ENCODE measurements at regions not wholly inside any gene's neighbourhood (a gene's known extent, or its start where the extent isn't known, plus 50 kb on each side); places are given as distances from the start of the nearest gene placed in this dataset.

DNA sequence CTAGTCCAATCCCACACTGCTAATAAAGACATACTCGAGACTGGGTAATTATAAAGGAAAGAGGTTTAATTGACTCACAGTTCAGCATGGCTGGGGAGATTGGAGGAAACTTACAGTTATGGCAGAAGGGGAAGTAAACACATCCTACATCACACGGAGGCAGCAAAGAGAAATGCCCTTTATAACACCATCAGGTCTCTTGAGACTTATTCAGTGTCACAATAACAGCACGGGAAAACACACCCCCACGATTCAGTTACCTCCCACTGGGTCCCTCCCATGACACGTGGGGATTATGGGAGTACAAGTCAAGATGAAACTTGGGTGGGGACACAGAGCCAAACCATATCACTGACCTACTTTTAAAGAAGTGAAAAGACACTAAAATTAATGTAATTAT, 1130.4 kb upstream of the SLC10A2 start:
- WGBS (ENCODE audit: insufficient coverage, low coverage, low lambda C conversion rate, missing lambda C conversion rate), result 45% methylated on average over 4 of the region's 5 CpGs
- no peak overlapping the region for H3K4me3 ChIP-seq
- no peak overlapping the region for H3K27ac ChIP-seq
- intact Hi-C loops (cut with DNase I), result no loop called here
- no peaks in the 10 kb centered on the region for H3K27me3 ChIP-seq
- ATAC-seq (no peak), DNase-seq (no peak)
- no peaks in the 10 kb centered on the region for H3K4me1 ChIP-seq
- no peak for TF ChIP-seq POLR2A (IDR thresholded peaks at IDR 0.05)
- no peak for TF ChIP-seq CTCF (IDR thresholded peaks at IDR 0.05)
- no peaks in the 10 kb centered on the region for H3K9me3 ChIP-seq
- H3K36me3 ChIP-seq, result no peaks in the 10 kb centered on the region

DNA sequence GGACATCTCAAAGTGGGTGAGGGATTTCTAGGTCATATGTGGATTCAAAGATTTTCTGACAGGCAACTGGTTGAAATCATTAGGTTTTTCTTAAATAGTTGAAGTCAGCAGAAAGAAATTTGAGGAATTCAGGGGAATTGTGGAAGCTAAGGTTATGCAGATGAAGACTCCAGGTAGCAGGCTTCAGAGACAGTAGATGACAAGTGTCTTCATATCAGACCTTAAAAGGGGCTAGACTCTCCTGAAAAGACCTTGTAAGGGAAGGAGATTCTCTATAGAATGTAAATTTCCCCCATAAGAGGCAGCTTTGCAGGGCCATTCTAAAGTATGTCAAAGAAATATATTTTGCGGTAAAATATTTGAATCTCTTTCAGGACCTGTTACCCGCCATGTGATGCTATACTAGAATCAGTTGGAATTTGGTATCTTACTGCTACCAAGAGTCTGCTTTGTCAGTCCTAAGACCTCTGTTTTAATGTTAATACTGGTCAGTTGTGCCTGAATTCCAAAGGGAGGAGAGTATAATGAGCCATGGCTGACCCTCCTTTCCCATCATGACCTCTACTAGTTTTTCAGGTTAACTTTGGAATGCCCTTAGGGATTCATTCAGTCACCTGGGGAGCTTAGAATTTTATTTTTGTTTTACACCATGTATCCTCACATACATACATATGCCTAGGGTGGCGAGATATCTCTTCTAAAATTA, 1115.5 kb upstream of the SLC10A2 start:
- Histone ChIP-seq H3K27me3 (no peaks in the 10 kb centered on the region), H3K4me3 (no peak overlapping the region), H3K4me1 (no peaks in the 10 kb centered on the region), H3K36me3 (no peaks in the 10 kb centered on the region), H3K27ac (no peak overlapping the region), H3K9me3 (no peaks in the 10 kb centered on the region)
- DNase-seq, result no peak
- no peak for TF ChIP-seq POLR2A (IDR thresholded peaks at IDR 0.05)
- TF ChIP-seq CTCF (IDR thresholded peaks at IDR 0.05), result no peak
- no peak for ATAC-seq
- intact Hi-C loops (cut with DNase I), result no loop called here
- WGBS (ENCODE audit: insufficient coverage, low coverage, low lambda C conversion rate, missing lambda C conversion rate), result 51% methylated on average over 3 of the region's 3 CpGs

DNA sequence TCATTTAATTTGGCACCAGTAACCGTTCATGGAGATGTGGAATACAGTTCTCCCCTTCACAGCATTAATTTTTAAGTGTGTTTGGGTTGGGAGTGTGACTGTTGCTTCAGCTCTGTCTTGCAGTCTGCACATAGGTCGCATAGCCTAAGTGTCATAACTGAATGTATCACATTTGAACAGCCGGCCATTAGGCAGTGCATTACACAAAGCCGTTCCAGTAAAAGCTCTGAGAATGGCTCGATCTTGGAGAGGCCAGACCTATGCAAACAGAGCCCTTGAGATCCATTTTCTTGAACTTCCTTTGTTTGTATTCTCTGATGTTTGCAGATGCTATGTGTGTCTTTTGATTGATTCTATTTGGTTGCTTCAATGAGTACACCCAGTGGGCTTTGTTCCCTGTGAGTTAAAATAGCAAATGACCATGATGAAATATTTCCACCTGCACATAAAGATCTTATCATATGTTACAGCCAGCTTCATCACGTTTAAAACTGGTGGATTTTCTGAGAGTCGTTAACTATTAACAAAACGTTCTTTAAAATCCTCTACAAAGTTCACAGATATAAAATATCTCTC, 1104.9 kb upstream of the SLC10A2 start:
- Histone ChIP-seq H3K27me3 (no peaks in the 10 kb centered on the region), H3K27ac (no peak overlapping the region), H3K9me3 (no peaks in the 10 kb centered on the region), H3K36me3 (no peaks in the 10 kb centered on the region), H3K4me1 (no peaks in the 10 kb centered on the region), H3K4me3 (no peak overlapping the region)
- intact Hi-C loops (cut with DNase I), result no loop called here
- TF ChIP-seq POLR2A (IDR thresholded peaks at IDR 0.05) (no peak), CTCF (IDR thresholded peaks at IDR 0.05) (no peak)
- DNase-seq (no peak), ATAC-seq (no peak)
- 41% methylated on average over 8 of the region's 8 CpGs for WGBS (ENCODE audit: insufficient coverage, low coverage, low lambda C conversion rate, missing lambda C conversion rate)

DNA sequence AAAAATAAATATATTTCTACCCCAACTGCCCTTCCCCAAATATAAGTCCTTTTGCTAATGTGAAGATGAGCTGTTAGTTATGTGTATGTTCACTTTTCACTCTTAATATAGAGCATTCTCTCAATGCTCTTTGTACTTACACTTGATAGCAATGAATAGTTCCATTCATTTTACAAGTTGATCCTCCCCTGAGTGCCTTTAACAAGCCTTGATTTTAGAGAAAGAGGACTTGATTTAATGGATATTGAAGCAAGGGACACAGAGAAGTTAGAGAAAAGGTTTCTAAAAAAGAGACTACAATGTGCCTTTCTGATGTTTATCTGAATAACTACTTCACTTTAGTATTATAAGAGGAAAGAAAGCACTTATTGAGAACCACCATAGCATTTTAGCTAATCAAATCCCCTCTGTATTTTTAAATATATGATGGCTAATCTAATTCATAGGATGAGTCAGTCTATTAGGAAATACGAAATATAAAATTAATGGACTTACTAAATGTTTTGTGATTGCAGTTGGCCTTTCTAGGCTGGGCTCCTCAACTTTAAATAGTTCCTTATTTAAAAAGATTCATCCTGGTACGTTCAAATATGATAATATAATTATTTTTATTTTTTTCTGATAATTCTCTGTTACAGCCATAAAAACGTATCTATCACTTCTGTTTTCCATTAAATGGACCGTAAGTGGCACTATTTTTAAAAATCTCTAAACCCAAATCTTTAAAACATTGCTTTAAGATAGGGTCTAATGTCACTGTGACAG, 1097.8 kb upstream of the SLC10A2 start:
- Histone ChIP-seq H3K4me3 (no peak overlapping the region), H3K9me3 (no peaks in the 10 kb centered on the region), H3K27me3 (no peaks in the 10 kb centered on the region), H3K4me1 (no peaks in the 10 kb centered on the region), H3K27ac (no peak overlapping the region), H3K36me3 (no peaks in the 10 kb centered on the region)
- intact Hi-C loops (cut with DNase I), result no loop called here
- 38% methylated on average over 4 of the region's 4 CpGs for WGBS (ENCODE audit: insufficient coverage, low coverage, low lambda C conversion rate, missing lambda C conversion rate)
- TF ChIP-seq POLR2A (IDR thresholded peaks at IDR 0.05), result no peak
- TF ChIP-seq CTCF (IDR thresholded peaks at IDR 0.05), result no peak
- ATAC-seq, result no peak
- no peak for DNase-seq

Measured in right lobe of liver (tissue), 6 donors.